ENCODE measurements at regions not wholly inside any gene's neighbourhood (a gene's known extent, or its start where the extent isn't known, plus 50 kb on each side); places are given as distances from the start of the nearest gene placed in this dataset.

GRCh38 chr5:99000876-99001275 is 72.1 kb upstream of the CHD1 start:
- no peak overlapping the region for H4K5ac ChIP-seq (ENCODE audit: insufficient read length, low read depth, low read length)
- no peak overlapping the region for H3K4me2 ChIP-seq (ENCODE audit: insufficient read depth in 1 of 2, low read depth in 2 of 2, low read length in 2 of 2)
- no peak overlapping the region for H2AK5ac ChIP-seq (ENCODE audit: low read depth, low read length)
- H2BK12ac ChIP-seq (ENCODE audit: low read depth, low read length), result no peak overlapping the region
- no peak for FAIRE-seq
- H3K27me3 ChIP-seq (replicated peaks in 1 of 4; ENCODE audit: control insufficient read depth in 3 of 4, extremely low read depth in 1 of 4, insufficient read depth in 3 of 4, low read length in 3 of 4), result no peaks in the 10 kb centered on the region
- H3K56ac ChIP-seq (replicated peaks; ENCODE audit: insufficient read length, low read depth, low read length), result no peak overlapping the region
- no peak overlapping the region for H2BK20ac ChIP-seq (ENCODE audit: low read length)
- no peak overlapping the region for H3K4ac ChIP-seq (replicated peaks; ENCODE audit: insufficient read length, low read depth, low read length)
- no peak overlapping the region for H3K4me3 ChIP-seq (ENCODE audit: extremely low read depth in 1 of 4, insufficient read depth in 2 of 4, low read depth in 3 of 4, low read length in 4 of 4)
- no peak for DNase-seq (ENCODE audit: low read depth in 1 of 2, low spot score in 2 of 2)
- 88% methylated on average over 1 of the region's 1 CpG; no CpG with 5 or more reads in 1 of the 2 experiments for WGBS, 2 experiments (ENCODE audit: extremely low coverage in 1 of 2, insufficient coverage in 1 of 2, insufficient read length in 1 of 2, insufficient replicate concordance in 2 of 2, low coverage in 1 of 2, low lambda C conversion rate in 2 of 2, missing lambda C conversion rate in 1 of 2)
- no peak overlapping the region for H4K8ac ChIP-seq (ENCODE audit: extremely low read depth, insufficient read depth, low read length)
- ChIA-PET POLR2A (ENCODE audit: partially characterized antibody) (interaction anchor here (1.3 kb wide), 1 partner anchor 71 kb away, joined by 3 read pairs; no protein-coding TSS in a partner anchor), CTCF (ENCODE audit: partially characterized antibody) (no interaction called here)
- H3K14ac ChIP-seq (ENCODE audit: insufficient read length), result no peak overlapping the region
- H3K18ac ChIP-seq (ENCODE audit: extremely low read depth, low read length), result no peak overlapping the region
- H2BK5ac ChIP-seq (ENCODE audit: low read depth, low read length), result no peak overlapping the region
- H3K4me1 ChIP-seq (replicated peaks in 1 of 4; ENCODE audit: control insufficient read depth in 3 of 4, insufficient read depth in 4 of 4, low read length in 3 of 4), result 0 out of 7 replicates have a peak, but pooled peaks cover 0 to 2% (median 0%) of the 10 kb centered on the region in 4 experiments
- no peak overlapping the region for H3K27ac ChIP-seq (ENCODE audit: low read depth, low read length)
- H3K23ac ChIP-seq (ENCODE audit: insufficient read length), result no peak overlapping the region
- H2BK15ac ChIP-seq (ENCODE audit: low read length), result no peak overlapping the region
- H4K91ac ChIP-seq (replicated peaks; ENCODE audit: insufficient read length, low read length), result no peak overlapping the region
- H3K23me2 ChIP-seq (ENCODE audit: low read depth, low read length), result no peaks in the 10 kb centered on the region
- H3K9me3 ChIP-seq (ENCODE audit: insufficient read depth in 2 of 2, low read depth in 1 of 2, low read length in 1 of 2), result no peaks in the 10 kb centered on the region
- no peaks in the 10 kb centered on the region for H4K20me1 ChIP-seq (replicated peaks in 1 of 2; ENCODE audit: control insufficient read depth in 1 of 2, insufficient read depth in 2 of 2, low read length in 2 of 2)
- no peak overlapping the region for H3K9ac ChIP-seq (replicated peaks in 1 of 4; ENCODE audit: extremely low read depth in 1 of 4, low read depth in 3 of 4, low read length in 3 of 4)
- H3K79me1 ChIP-seq (ENCODE audit: low read depth, low read length), result no peaks in the 10 kb centered on the region
- TF ChIP-seq JUN (IDR thresholded peaks at IDR 0.05; ENCODE audit: low read depth, low read length) (no peak), SAP30 (IDR thresholded peaks at IDR 0.05; ENCODE audit: insufficient read depth, insufficient replicate concordance, low read length) (no peak), RAD21 (IDR thresholded peaks at IDR 0.05 in 1 of 2, conservative IDR thresholded peaks at IDR 0.05 in 1 of 2; ENCODE audit: low read depth in 2 of 2, low read length in 2 of 2) (no peak), BCL11A (IDR thresholded peaks at IDR 0.05; ENCODE audit: low read depth in 2 of 2, low read length in 2 of 2) (no peak), HDAC2 (IDR thresholded peaks at IDR 0.05; ENCODE audit: borderline replicate concordance in 1 of 2, low read depth in 2 of 2, low read length in 2 of 2) (no peak)
- TF ChIP-seq, protein P1, sequence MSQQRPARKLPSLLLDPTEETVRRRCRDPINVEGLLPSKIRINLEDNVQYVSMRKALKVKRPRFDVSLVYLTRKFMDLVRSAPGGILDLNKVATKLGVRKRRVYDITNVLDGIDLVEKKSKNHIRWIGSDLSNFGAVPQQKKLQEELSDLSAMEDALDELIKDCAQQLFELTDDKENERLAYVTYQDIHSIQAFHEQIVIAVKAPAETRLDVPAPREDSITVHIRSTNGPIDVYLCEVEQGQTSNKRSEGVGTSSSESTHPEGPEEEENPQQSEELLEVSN (IDR thresholded peaks at IDR 0.05), result no peak
- H3K36me3 ChIP-seq (ENCODE audit: control insufficient read depth in 2 of 4, insufficient read depth in 4 of 4, low read length in 3 of 4), result no peaks in the 10 kb centered on the region
- no peak overlapping the region for H2AFZ ChIP-seq (ENCODE audit: low read length)
- H3K79me2 ChIP-seq (ENCODE audit: control insufficient read depth in 1 of 2, insufficient read depth in 2 of 2, low read length in 2 of 2), result no peaks in the 10 kb centered on the region
- no peak overlapping the region for H2BK120ac ChIP-seq (replicated peaks; ENCODE audit: low read depth, low read length)

All from H1 (cell line).